GM12878 (cell line): ENCODE measurements at regions not wholly inside any gene's neighbourhood (a gene's known extent, or its start where the extent isn't known, plus 50 kb on each side); places are given as distances from the start of the nearest gene placed in this dataset.

Experiments
- ATAC-seq: fragments of 200-7000 bp; cut with Tn5 transposase; 3 replicates; pipeline ENCODE4 v1.9.1; 2020; ENCODE audit warnings: mild to moderate bottlenecking, moderate library complexity
- BruUV-seq: library from RNA; stranded (reverse); fragments of 400-500 nt; replicated peaks from 2 replicates; lab custom pipeline; 2021; lab: Mats Ljungman, UMichigan
- CTCF ChIA-PET: fragments of 300-600 bp; sonication (Branson Sonifier 250); formaldehyde crosslinking; extraction: SDS; loops from one replicate; lab custom pipeline; 2021; ENCODE audit warnings: inconsistent platforms; lab: Yijun Ruan, JAX
- POLR2A ChIA-PET: fragments of 350-600 bp; formaldehyde crosslinking; extraction: SDS; loops from one replicate; lab custom pipeline; 2021; ENCODE audit warnings: inconsistent platforms; lab: Charles Lee
- RAD21 ChIA-PET: fragments of 300-600 bp; sonication (Branson Sonifier 250); formaldehyde crosslinking; loops from one replicate; lab custom pipeline; 2023; ENCODE audit warnings: antibody characterized with exemption; ENCODE audit not compliant: unreplicated experiment; lab: Charles Lee
- SMC1A ChIA-PET: fragments of 300-600 bp; sonication (Branson Sonifier 250); formaldehyde crosslinking; loops from one replicate; lab custom pipeline; 2023; ENCODE audit not compliant: unreplicated experiment, uncharacterized antibody; lab: Charles Lee
- DNase-seq: peaks from one replicate; pipeline ENCODE4 v3.0.0-alpha.2; 2011; ENCODE audit warnings: low read depth, low spot score
- FAIRE-seq: peaks from 3 replicates; lab custom pipeline; 2011; peaks lifted over from hg19 to GRCh38; lab: Jason Lieb, UNC
- H2AFZ ChIP-seq: 2 replicates; pipeline ENCODE4 v1.6.0; 2011; ENCODE audit warnings: low read depth, low read length, control low read depth; ENCODE audit not compliant: control insufficient read depth
- H3K27ac ChIP-seq: 2 replicates; pipeline ENCODE4 v1.5.1; 2011; ENCODE audit warnings: control low read depth; ENCODE audit not compliant: control insufficient read depth, insufficient read depth
- H3K27me3 ChIP-seq, 2 experiments: replicated peaks in 1 of 2; 2 replicates each; pipeline versions ENCODE4 v1.6.0 to v1.6.1; 2011; ENCODE audit warnings: low read length in 1 of 2; ENCODE audit not compliant: control insufficient read depth in 2 of 2, insufficient read depth in 2 of 2
- H3K36me3 ChIP-seq, 2 experiments: 2 replicates each; pipeline ENCODE4 v1.5.1; 2011; ENCODE audit warnings: low read length in 1 of 2; ENCODE audit not compliant: control insufficient read depth in 2 of 2, insufficient read depth in 2 of 2
- H3K4me1 ChIP-seq: 2 replicates; pipeline ENCODE4 v1.6.1; 2011; ENCODE audit warnings: mild to moderate bottlenecking, low read length, moderate library complexity, mixed read lengths; ENCODE audit not compliant: control insufficient read depth, insufficient read depth
- H3K4me2 ChIP-seq: 2 replicates; pipeline ENCODE4 v1.6.0; 2011; ENCODE audit warnings: control low read depth; ENCODE audit not compliant: control insufficient read depth, insufficient read depth
- H3K4me3 ChIP-seq: fragments of 200-600 bp; sonication (generic); 2 replicates; pipeline ENCODE4 v1.5.1; 2016
- H3K79me2 ChIP-seq: 2 replicates; pipeline ENCODE4 v1.6.0; 2011; ENCODE audit warnings: low read length; ENCODE audit not compliant: control insufficient read depth, insufficient read depth
- H3K9ac ChIP-seq: 2 replicates; pipeline ENCODE4 v1.8.0; 2011; ENCODE audit warnings: low read length, control low read depth, mixed read lengths; ENCODE audit not compliant: control insufficient read depth, insufficient read depth
- H3K9me3 ChIP-seq: replicated peaks from 3 replicates; pipeline ENCODE4 v1.5.1; 2011; ENCODE audit warnings: mild to moderate bottlenecking, low read length; ENCODE audit not compliant: control insufficient read depth, insufficient read depth
- H4K20me1 ChIP-seq: 2 replicates; pipeline ENCODE4 v1.6.0; 2011; ENCODE audit not compliant: control insufficient read depth, insufficient read depth
- ATF2 ChIP-seq: IDR thresholded peaks from 2 replicates; pipeline ENCODE4 v1.6.1; 2012; ENCODE audit warnings: low read length, inconsistent platforms
- BCL11A ChIP-seq: IDR thresholded peaks from 2 replicates; pipeline ENCODE4 v1.6.1; 2011; ENCODE audit warnings: low read depth, low read length
- CTCF ChIP-seq, 3 experiments: IDR thresholded peaks in 2 of 3; conservative IDR thresholded peaks in 1 of 3; 2 replicates each; pipeline ENCODE4 v1.5.1; 2011; ENCODE audit warnings: low read depth in 3 of 3, low read length in 3 of 3, mild to moderate bottlenecking in 3 of 3, control low read depth in 2 of 3, moderate library complexity in 2 of 3, inconsistent platforms in 1 of 3, mixed read lengths in 1 of 3; ENCODE audit not compliant: control insufficient read depth in 2 of 3, insufficient read depth in 1 of 3; ENCODE audit errors: extremely low read depth in 1 of 3
- DPF2 ChIP-seq: fragments of 450-650 bp; IDR thresholded peaks from 2 replicates; pipeline ENCODE4 v1.6.1; 2017; ENCODE audit warnings: mild to moderate bottlenecking
- E2F4 ChIP-seq: IDR thresholded peaks from 2 replicates; pipeline ENCODE4 v1.6.1; 2012; ENCODE audit warnings: low read depth, low read length, improper control_type of control experiment
- HCFC1 ChIP-seq: fragments of 150-350 bp; IDR thresholded peaks from 2 replicates; pipeline ENCODE4 v1.6.1; 2014; ENCODE audit warnings: low read length
- IKZF1 ChIP-seq: fragments of 450-650 bp; conservative IDR thresholded peaks from 2 replicates; pipeline ENCODE4 v1.6.1; 2017; ENCODE audit warnings: antibody characterized with exemption, mild to moderate bottlenecking
- JUNB ChIP-seq: IDR thresholded peaks from 2 replicates; pipeline ENCODE4 v1.6.1; 2016; ENCODE audit warnings: antibody characterized with exemption, mild to moderate bottlenecking
- MXI1 ChIP-seq: fragments of 150-350 bp; IDR thresholded peaks from 2 replicates; pipeline ENCODE4 v1.6.1; 2011; ENCODE audit warnings: low read depth, mild to moderate bottlenecking, inconsistent platforms, low read length, improper control_type of control experiment
- NBN ChIP-seq: fragments of 450-650 bp; IDR thresholded peaks from 2 replicates; pipeline ENCODE4 v1.6.1; 2016
- TCF3 ChIP-seq: IDR thresholded peaks from 2 replicates; pipeline ENCODE4 v1.6.1; 2012; ENCODE audit warnings: low read depth, mild to moderate bottlenecking, low read length, borderline replicate concordance; ENCODE audit not compliant: insufficient read depth
- ZBTB33 ChIP-seq: fragments of 450-650 bp; IDR thresholded peaks from 2 replicates; pipeline ENCODE4 v1.6.1; 2017; ENCODE audit warnings: mild to moderate bottlenecking
- ZBTB40 ChIP-seq: fragments of 450-650 bp; IDR thresholded peaks from 2 replicates; pipeline ENCODE4 v1.6.1; 2016; ENCODE audit warnings: mild to moderate bottlenecking, moderate library complexity, borderline replicate concordance
- WGBS: methylation state at CpG from one replicate; pipeline ENCODE4 v1.1.6; 2016; ENCODE audit warnings: low lambda C conversion rate; ENCODE audit not compliant: insufficient replicate concordance, insufficient coverage; ENCODE audit errors: missing lambda C conversion rate; 5-methylcytosine and 5-hydroxymethylcytosine counted together
- in situ Hi-C: fragments of 300-500 bp; cut with MboI; formaldehyde crosslinking; loops from 9 replicates; pipeline ENCODE4 v1.14.3; 2018; ENCODE audit warnings: mixed read lengths
- intact Hi-C: fragments of 100-400 bp; cut with micrococcal nuclease; formaldehyde crosslinking; loops from one replicate; pipeline ENCODE4 v1.14.2; 2022; ENCODE audit not compliant: unreplicated experiment

- H3K27me3 ChIP-seq, result no peaks in the 10 kb centered on the region
- H3K79me2 ChIP-seq, result no peaks in the 10 kb centered on the region
- POLR2A ChIA-PET, result no interaction called here
- TF ChIP-seq ZBTB40, result no peak
- no peak for TF ChIP-seq NBN
- TF ChIP-seq CTCF (IDR thresholded peaks at IDR 0.05 in 2 of 3, conservative IDR thresholded peaks at IDR 0.05 in 1 of 3; ENCODE audit: control insufficient read depth in 2 of 3, extremely low read depth in 1 of 3, insufficient read depth in 1 of 3, low read depth in 3 of 3, low read length in 3 of 3), result no peak
- no peak for TF ChIP-seq E2F4
- no peak for TF ChIP-seq MXI1
- no peak for TF ChIP-seq DPF2
- no peak for TF ChIP-seq ZBTB33
- TF ChIP-seq BCL11A, result no peak
- no peak for TF ChIP-seq ATF2
- no peak for TF ChIP-seq TCF3
- no peak for TF ChIP-seq IKZF1
- TF ChIP-seq HCFC1, result no peak
- no peak for TF ChIP-seq JUNB
Measured at GRCh38 chr18:6590326-6590725, 139.2 kb upstream of the ARHGAP28 start.

More at GRCh38 chr18:6590326-6590725, 139.2 kb upstream of the ARHGAP28 start:
- no peaks in the 10 kb centered on the region for H3K4me1 ChIP-seq
- BruUV-seq, result no TSS peak
- no peak overlapping the region for H3K4me3 ChIP-seq
- no peak for DNase-seq
- no peak overlapping the region for H3K27ac ChIP-seq
- H2AFZ ChIP-seq, result no peak overlapping the region
- ChIA-PET RAD21 (no interaction called here), CTCF (interaction anchor here (1.4 kb wide), 1 partner anchor 14 kb away, joined by 3 read pairs; no protein-coding TSS in a partner anchor), SMC1A (no interaction called here)
- in situ Hi-C loops, result no loop called here
- no peaks in the 10 kb centered on the region for H3K36me3 ChIP-seq
- no peak overlapping the region for H3K9ac ChIP-seq
- no peaks in the 10 kb centered on the region for H4K20me1 ChIP-seq
- H3K9me3 ChIP-seq, result no peaks in the 10 kb centered on the region
- FAIRE-seq, result no peak
- intact Hi-C loops, result no loop called here
- ATAC-seq, result no peak
- H3K4me2 ChIP-seq, result no peak overlapping the region
- whole genome bisulfite sequencing, result 3% methylated on average over 3 of the region's 3 CpGs
